NCI-H345 treated with DMSO at 0.1 percent for 48 hours (cell line): ENCODE measurements at regions not wholly inside any gene's neighbourhood (a gene's known extent, or its start where the extent isn't known, plus 50 kb on each side); places are given as distances from the start of the nearest gene placed in this dataset.
"Not testable (repeated sequence)": the region's sequence is repeated elsewhere in the genome, so short reads cannot be mapped to it uniquely, and the experiment has no call there.

Experiments used
- DNase-seq: peaks from one replicate; lab custom pipeline; 2025; ENCODE audit not compliant: unreplicated experiment; lab: John Stamatoyannopoulos, UW

DNA sequence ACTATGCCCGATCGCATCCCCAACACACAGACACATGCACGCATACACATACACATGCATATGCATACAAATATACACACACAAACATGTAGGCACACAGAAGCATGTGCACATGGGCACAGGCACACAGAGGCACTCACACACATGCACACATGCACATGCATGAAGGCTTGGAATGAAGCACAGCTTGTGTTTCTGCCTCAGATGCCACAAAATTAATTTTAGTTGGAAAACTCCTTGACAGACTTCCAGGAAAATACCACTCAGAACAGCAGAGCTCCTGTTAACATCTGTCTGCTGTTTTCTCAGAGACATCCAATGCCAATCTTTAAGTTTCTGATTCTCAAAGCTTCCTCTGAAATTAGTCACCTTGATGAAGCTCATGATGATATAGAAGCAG is 532.7 kb downstream of the RFC3 start:
- DNase-seq, result no peak

DNA sequence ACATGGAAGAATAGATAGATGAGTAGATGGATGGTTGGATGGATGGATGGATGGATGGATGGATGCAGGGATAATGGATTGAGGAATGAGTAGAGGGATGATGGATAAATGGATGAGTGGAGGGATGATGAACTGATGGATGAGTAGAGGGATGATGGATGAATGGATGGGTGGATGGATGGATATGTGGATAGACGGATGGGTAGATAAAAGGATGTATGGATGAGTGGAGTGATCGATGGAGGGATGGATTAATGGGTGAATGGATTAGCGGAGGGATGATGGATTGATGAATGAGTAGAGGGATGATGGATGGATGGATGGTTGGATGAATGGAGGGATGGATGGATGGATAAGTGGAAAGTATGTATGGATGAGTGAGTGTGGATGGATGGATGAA is 533.2 kb downstream of the RFC3 start:
- DNase-seq, result no peak

DNA sequence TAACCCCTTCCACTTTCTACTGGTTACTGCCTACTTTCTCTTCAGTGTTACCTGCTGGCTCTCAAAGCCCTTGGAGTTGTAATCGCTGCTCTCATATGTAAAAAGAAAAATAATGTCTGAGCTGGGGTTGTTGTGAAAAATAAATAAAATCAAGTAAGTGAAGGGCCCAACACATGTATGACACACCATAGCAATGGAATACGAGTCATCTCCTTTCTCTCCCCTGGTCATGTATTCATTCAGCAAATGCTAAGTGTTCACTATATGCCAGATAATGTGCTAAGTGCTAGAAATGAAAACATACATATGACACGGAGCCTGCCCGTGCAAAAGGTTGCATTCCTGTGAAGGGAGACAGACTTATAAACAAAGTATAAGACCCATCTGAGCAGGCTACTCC is 535.0 kb downstream of the RFC3 start:
- no peak for DNase-seq

DNA sequence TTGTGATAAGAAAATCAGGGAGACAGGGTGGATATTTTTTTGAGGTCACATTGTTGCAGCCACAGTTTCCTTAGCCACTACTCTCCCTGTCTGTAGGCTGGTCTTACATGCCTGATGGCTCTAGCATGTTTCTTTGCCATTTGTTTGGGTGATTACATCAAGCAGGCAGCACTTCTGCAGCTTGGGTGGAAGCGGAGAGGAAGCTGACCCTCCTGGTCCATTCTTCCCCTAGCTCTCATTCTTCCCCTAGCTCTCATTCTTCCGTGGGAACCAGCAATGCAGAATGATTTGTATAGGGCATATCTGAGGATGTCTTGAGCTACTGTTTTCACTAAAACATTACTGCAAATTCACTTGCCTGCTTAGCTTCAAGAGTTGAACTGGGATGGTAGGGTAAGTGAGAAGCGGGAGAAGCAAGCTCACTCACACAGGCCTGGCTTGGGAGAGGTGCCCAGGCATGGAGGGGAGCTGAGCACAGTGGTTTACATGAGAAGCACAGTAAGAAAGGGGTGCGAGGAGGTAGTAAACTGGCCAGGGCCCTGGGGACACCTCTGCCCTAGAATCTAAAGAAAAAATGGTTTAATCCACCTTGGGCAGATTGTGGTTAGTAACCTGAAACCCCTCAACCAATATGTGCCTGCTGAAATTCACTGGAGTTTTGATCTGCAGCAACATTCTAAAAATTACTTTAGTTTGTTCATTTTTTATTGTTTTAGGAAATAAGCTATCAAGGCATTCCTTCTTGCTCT is 538.9 kb downstream of the RFC3 start:
- DNase-seq, result no peak

DNA sequence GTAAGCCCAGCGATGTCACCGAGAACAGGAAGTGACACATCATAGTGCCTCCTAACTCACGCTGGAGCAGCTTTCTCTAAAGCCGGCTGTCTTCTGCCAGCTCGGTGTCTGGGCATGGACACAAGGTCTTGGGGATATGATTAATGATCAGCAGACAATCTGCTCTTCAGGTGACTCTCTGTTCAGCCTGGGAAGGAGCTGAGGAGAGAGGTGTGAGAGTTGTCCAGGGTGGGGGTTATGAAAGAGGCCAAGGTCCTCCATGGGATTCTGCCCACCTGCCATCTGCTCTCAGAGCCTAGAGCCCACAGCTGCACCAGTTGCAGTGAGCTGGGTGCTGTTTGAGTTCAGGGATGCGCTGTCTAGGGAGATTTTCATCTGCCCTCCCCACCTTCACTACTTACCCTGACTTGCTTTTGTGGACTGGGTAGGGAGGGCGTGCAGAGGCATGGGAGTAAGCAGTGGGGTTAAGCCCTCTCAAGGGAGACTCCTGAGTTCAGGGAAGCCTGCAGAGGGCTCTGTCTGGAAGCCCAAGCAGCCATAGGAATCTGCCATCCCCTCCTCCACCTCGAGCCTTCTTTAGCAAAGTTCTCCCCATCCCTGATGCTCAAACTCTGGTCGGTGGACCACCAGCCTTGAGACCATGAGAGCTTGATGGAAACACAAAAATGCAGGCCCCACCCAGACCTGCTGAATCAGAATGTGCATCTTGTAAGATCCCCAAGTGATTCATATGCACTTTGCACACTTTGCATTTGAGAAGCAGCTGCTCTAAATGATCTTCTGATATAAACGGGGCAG is 539.7 kb downstream of the RFC3 start:
- no peak for DNase-seq

DNA sequence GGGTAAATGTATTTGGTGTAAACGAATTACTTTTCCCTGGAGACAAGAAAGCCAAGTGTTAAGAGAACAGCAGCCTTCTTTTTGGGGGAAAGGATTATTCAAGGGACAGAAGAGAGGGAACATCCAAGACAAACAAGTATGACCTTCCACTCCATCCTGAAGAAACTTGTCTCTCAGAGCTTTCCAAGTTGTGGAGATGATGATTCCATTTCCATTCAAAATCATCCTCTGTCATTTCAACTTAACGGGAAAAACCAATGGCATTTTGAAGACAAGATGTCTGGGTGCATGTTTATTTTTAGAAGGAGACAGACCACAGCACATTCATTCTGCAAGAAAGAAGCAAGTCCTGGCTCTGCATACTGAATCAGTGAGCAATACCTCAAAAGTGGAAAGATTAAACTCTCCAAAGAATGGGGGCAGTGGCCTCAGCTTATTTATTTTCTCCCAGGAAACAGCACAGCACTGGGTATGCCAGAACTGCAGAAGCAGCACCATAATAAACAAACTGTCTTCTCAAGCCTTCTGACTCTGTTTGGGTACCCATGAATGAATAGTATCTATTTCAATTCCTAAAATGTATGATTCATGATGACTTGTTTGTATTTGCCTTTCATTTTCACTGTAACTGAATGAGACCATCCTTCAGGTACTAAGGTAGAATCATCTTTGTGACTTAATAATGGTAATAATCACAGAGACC is 541.0 kb downstream of the RFC3 start:
- no peak for DNase-seq

DNA sequence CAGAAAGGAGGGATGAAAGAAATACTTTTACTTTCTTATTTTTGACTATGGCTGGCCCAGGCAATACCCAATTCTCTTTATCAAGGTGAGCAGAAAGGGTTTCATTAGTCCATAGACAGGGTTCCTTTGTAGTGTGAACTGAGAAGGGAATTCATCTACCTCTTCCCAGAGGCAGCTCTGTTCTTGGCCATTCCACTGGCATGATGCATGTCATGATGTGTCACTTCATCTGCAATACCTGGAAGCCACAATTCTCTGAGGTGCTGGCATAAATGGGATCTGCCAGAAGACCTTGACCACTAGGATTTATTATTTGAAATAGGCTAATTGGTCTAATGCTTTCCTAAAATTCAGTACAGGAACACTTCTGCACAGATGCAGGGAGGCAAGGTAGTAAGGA is 542.8 kb downstream of the RFC3 start:
- no peak for DNase-seq

DNA sequence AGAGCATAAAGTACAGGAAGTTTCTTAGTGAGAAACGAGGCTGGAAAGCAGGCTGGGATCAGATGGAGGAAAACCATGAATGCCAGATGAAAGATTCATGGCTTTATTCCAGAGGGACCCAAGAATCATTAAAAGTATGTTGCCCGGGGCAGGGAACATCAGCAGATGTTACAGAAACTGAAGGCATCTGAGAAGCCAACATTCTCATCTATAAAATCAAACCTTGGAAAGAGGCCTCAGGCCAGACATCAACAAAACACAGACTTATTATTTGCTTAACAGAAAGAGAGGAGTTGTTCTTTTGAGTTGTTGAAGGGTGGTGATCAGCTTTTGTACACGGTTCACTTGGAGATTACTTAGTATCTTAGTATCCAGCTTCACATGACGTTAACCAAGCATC is 543.6 kb downstream of the RFC3 start:
- no peak for DNase-seq

DNA sequence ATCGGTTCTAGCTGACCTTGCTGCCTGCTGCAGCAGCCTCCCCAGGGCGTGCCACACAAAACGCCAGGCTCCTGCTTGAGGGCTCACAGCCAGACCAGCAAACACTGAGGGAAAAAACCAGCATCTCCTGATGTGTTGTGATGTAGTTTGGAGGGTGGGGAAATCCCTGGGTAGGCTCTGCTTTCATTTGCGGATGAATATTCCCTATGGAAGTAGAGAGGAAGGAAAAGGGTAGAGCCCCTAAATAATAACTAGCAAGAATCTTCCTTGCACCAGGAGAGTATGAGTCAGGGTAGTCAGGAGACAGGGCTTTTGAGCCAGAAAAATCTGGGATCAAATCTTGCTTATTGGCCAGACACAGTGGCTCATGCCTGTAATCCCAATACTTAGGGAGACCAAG is 545.3 kb downstream of the RFC3 start:
- DNase-seq, result no peak

DNA sequence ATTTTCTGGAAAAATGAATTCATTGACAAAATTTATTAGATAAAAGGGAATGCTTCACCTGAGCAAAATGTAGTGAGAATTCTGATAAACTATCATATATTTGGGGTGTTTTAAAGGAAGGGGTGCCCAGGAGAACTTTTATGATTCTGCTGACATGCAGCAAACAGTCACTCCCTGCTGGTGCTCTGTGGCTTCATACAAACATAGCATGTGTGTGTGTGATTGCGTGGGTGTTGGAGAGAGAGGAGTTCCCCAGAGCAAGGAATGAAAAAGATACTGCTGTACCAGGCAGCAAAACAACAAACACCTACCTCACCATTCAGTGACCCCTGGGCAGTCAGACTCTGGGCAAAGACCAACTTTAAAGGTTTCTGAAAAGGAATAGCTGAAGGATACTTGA is 546.7 kb downstream of the RFC3 start:
- DNase-seq, result no peak

DNA sequence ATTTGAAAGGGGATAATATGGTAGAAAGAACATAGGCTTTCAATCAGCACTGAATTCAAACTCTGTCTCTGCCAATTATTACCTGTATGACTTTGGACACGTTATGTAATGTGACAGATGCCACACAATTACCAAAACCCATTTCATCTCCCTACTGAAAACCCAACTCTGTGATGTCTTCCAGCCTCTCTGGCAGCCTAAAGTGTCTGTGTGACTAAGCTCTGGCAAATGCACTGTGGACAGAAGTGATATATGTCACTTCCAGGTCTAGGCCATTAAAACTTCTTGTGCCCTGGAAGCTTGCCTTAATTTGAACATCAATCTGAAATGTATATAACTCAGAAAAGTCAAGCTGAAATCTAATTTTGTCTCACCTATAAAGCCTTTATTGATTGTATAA is 552.0 kb downstream of the RFC3 start:
- DNase-seq, result no peak

DNA sequence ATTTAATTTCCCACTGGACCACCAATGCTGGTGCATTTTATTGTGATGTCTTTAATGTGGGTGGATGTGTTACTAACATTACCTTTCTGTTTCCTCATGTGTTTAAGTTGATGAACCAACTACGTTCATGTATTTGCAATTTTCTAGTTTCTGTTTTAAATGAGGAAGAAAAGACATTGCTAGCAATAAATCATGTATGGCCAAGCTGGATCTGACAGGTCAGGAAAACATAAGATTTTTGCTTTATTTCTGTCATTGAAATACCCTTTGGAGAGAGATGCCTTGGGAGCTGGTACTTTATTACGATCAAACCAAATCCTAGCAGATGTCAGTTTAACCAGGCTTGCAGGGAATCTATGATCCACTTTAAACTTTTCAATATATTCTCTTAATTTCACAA is 553.2 kb downstream of the RFC3 start:
- DNase-seq, result no peak

DNA sequence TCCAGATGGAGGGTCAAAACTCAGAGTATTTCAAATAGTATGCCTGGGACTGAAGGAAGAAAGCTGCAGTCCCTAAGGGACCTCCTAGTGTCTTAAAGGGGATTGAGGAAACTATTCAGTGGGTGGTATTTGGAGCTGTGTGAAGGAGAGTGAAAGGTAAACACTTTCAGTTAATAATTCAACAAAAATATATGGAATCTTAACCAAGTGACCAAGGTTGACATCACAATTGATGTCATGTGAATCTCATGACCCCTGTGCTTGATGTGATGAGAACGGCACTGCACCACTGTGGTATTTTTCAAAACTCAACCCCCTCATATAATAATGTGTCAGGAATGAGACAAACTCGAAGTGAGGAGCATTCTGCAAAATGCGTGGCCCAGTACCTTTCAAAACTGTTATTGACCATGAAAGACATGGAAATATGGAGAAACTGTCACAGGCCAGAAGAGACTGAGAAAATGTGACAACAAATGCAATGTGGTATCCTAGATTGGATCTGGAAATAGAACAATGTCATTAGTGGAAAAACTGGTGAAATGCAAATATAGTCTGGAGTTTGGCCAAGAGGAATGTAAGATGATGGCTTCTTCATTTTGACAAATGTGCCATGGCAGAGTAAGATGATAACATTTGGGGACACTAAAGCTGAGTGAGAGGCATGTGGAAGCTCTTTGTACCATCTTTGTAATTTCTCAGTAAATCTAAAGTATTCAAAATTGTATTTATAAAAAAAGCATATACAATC is 553.9 kb downstream of the RFC3 start:
- no peak for DNase-seq

DNA sequence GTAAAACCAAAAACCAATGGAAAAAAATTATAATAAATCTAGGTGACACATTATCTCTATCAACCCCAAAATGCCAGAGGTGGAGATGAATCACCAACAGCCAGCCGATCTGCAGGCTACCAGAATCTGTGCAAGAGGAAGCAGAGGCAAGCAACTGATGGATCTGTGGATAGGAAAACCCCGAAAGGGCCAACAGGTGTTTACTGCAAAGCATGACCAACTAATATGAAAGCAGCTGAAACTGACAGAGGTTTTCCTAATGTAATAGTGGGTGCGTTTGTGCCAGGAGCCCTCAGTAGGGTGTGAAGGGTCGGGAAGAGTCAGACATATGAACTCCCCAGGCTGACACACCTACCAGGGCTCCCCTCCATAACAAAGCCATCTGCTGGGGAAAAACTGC is 554.6 kb downstream of the RFC3 start:
- DNase-seq, result no peak

DNA sequence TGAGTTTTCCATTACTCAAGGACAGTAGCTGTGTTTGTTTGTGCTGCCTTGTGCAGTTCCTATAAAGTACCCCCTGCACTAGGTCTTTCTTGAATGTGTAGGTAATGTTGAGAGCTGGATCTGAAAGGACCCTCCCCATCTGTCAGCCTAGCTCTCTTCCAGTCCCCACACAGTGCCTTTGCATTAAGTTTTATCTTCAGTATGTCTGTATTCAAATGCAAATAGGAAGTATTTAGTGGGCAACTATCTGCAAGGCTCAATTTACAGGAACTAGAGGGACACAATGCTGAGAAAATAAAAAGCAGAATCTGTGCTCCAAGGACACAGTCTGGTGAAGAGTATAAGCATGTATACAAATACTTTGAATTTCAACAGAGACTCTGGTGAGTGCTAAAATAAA is 558.5 kb downstream of the RFC3 start:
- no peak for DNase-seq

DNA sequence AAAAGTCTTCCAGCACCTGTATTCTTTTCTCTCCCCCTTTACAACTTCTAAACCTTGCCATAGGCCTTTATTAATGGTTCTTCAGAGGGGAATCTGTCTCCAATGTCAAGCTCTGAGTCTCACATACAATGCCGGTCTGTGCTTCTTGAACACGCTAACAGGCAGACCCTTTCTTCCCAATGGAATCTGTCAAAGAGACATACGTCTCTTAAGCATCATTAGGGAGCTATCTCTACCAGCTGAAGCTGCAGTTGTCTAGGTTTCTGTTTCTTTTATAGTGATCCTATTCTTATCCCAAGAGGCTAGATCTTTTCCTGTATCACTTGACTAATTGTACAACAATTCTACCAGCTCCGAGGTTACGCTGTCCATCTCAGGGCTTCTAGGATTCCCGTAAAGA is 560.8 kb upstream of the NBEA start:
- DNase-seq, result no peak

DNA sequence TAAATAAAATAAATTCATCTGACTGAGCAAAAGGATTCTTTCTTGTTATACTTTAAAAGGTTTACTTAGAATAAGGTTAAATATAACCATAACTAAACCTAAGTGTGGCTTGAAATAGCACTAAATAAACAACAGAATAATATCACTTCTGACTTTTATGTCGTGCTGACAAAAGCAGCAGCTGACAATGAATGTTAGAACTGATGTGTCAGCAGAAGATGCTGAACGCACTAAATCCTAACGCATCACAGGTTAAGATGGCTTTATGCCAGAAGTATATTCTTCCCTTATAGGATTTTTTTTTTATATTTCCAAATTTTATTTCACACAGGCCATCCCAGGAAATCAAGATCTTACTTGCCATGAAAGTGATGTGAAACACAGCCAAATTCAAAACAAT is 558.3 kb upstream of the NBEA start:
- DNase-seq, result no peak

DNA sequence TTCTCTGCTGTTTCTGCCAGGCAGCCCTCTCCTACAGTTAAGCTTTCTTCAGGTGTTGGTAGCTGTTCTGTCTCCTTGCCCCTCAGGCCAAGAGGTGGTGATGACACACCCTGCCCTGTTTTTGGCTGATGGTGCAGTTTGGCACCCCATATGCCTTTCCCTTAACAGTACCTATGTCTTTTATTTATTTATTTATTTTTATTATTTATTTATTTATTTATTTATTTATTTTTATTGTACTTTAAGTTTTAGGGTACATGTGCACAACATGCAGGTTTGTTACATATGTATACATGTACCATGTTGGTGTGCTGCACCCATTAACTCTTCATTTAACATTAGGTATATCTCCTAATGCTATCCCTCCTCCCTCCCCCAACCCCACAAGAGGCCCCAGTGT is 555.8 kb upstream of the NBEA start:
- not testable (repeated sequence) for DNase-seq

DNA sequence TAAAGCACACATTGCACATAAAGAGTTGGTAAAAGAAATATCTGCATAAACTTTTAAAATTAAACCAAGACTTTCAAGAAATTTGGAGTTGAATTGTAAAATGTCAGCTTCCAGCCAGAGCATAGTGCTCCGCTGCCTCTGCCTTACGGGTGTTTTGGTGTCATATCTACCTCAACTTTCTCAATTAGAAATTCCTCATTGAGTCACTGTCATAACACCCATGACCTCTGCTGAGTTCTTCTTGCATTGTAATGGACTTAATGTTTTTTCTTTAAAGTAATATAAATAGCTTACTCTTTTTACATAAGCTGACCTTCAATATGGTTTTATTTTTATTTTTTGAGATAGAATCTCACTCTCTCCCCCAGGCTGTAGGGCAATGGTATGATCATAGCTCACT is 551.0 kb upstream of the NBEA start:
- DNase-seq, result no peak

DNA sequence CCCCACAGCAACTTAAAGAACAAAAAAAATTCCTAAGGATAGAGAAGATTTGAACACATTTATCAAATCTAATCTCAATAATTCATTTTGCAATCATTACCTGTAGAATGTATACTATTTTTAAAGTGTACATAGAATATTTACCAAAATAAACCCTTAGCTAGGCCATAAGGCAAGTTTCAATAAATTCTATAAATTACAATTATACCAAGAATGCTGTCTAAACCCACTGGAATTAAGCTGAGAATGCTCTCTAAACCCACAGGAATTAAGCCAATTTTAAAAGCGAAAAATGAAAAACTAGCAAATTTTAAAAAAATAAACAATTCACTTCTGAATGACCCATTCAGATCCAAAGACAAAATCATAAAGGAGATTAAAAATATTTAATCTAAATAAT is 540.4 kb upstream of the NBEA start:
- no peak for DNase-seq

DNA sequence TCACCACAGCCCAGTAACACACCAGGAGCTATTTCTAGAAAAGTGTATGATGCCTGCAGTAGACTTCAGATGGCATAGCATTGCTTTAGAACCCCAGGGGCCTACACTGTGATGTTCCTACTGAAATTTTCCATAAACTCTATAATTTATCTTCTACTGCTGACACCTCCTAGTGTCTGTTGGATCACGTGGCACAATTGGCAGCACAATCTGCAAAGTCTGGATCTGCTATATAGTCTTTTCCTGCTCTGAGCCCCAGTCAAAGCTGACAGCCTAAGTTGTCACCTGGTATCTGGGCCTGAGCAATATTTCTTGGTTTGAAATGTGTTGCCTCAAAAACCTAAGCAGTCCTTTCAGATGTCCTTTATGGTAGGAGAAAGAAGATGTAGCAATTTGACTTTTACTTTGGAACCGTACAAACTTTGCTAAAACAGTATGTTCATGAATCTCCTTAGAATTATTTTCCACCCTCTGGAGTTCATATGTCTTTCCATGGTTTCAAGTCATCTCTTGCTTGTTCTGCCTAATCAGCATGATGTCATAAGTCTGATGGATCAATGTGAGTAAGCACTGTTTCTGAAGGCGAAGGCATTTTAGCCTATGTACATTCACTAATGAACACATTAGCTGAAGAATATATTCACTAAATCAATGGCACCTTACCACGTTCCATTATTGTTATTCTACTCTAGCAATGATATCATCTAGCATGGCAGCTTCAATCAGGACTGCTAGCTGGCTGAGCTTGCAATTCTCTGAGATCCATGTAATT is 536.5 kb upstream of the NBEA start:
- no peak for DNase-seq
